Endometrium (tissue), 2 donors: ENCODE measurements at regions not wholly inside any gene's neighbourhood (a gene's known extent, or its start where the extent isn't known, plus 50 kb on each side); places are given as distances from the start of the nearest gene placed in this dataset.

Source experiments
- FAIRE-seq: peaks from 2 replicates; lab custom pipeline; 2012; peaks lifted over from hg19 to GRCh38; lab: Jason Lieb, UNC
- donor health status: control.
- donor health status: control.

- no peak for FAIRE-seq
These were observed 177.4 kb downstream of the SEC61B start for GRCh38 chr9:99399474-99399873.

GRCh38 chr9:99400184-99400731, 178.2 kb downstream of the SEC61B start:
- FAIRE-seq: no peak

- no peak for FAIRE-seq
These were observed 179.8 kb downstream of the SEC61B start for GRCh38 chr9:99401680-99402504.

DNA sequence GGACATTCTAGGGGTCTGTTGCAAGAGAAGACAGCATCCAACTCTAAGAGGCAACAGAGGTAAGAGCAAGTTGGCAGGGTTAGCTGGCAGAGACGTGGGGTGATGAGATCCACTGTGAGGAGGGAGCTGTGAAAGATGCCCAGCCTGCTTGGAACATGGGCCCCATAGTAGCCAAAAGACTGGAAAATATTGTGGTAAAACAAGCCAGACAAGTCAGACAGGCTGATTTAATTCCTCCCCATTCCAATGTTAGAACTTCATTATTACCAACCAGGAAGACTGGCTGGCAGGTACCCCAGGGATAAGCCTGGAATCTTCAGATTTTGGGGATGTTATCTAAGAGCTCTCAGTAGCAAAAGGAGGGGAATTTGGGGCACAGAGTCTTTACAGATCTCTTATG, 181.3 kb downstream of the SEC61B start:
- FAIRE-seq: no peak

DNA sequence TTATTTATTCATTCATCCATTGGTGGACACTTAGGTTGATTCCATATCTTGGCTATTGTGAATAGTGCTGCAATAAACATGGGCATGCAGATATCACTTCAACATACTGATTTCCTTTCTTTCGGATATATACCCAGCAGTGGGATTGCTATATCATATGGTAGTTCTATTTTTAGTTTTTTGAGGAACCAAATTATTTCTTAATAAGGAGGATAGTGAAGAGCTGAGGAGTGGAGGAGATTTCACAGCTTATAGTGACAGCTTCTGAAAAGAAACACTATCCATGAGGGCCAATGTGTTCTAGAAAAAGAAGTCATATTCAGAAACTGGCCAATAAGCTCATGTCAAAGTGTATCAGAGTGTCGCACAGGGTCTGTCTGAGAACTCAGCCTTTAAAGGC, 183.3 kb downstream of the SEC61B start:
- no peak for FAIRE-seq

- no peak for FAIRE-seq
These were observed 184.9 kb downstream of the SEC61B start for GRCh38 chr9:99406939-99407338.

DNA sequence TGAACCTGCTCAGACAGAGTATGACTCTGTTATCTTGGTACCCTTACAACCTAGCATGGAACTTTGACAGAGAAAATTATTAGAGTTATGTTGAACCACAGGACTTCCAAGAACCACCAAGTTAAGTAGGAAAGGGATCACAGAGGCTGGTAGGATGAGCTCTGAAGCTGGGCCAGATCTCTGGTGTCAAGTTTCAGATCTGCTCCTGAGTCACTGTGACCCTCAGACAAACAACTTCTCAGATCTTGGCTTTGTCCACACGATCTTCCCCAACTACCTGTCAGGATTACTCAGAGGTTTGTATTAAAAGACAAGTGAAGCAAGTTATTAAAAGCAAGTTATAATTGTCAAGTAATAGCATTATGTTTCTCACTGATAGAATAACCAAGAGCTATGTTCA, 189.0 kb downstream of the SEC61B start:
- FAIRE-seq: no peak

- FAIRE-seq: no peak
These were observed 189.5 kb downstream of the SEC61B start for GRCh38 chr9:99411479-99412115.

GRCh38 chr9:99412606-99413005, 190.5 kb downstream of the SEC61B start:
- no peak for FAIRE-seq

DNA sequence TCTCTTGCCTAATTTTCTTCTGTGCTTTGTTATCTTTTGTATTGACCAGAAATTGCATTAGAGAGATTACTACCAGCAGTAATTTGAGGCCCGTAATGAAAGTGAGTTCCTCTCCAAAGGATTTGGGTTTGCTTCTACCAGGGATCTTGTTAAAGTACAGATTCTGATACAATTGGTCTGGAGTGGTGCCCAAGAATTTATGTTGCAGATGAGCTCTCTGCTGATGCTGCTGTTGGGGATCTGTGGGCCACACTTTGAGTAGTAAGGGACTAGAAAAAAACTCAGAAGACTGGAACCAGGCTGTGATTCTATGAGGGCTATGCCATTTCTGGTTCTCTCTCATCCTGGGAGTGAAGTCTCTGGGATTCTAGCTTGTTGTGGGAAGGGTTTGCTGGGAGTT, 192.2 kb downstream of the SEC61B start:
- no peak for FAIRE-seq

GRCh38 chr9:99415606-99416005, 193.5 kb downstream of the SEC61B start:
- FAIRE-seq: no peak

GRCh38 chr9:99416007-99416406, 193.9 kb downstream of the SEC61B start:
- FAIRE-seq: no peak

DNA sequence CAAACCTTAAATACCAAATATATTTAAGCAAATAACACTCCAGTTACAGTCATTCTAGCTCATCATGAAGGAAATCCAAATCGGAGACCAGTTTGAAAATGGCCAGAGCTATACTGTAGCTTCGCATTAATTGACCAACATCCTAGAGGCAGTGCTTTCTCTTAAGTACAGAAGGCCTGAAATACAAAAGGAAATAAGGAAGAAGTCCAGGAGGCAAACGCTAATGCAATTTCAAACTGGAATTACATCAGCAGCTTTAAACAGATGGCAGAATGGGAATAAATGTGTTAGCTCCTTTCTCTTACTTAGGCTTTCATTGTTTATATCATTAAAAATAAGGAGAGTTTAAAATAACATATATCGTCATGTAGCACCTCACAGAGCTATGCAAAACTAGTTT, 197.0 kb downstream of the SEC61B start:
- FAIRE-seq: no peak

DNA sequence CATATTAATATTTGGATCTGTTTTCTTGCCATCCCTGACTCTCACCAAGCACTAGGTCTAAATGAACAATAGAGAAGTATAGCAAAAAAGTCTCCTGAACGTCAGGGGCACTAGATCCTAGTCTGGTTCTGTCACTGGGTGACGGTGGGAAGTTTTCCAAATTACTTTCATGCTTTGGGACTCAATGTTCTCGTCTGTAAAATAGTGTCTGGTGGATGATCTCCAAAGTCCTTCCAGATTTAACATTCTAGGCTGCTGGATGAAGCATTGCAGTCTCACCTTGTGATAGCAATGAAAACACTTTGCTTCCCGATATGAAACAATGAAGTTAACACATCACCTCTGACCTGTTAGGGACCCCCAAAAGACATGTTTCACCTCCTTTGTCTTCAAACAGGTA, 199.3 kb downstream of the SEC61B start:
- no peak for FAIRE-seq

DNA sequence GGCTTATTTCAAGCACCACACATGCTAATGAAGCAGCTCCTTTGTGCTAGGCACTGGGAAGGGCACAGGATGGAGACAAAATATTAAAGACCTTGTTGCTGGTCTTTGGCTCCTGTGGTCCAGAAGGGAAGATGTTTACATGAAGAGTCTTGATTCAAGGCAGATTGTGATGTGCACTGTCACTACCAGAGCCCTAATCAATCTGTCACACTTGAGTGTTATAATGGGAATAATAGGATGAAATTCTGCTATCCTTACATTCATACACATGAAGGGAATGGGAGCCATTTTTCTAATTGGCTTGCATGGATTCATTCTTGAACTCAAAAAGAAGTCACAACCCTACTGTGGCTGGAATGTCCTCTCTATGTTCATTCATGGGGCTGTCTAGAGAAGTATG, 203.0 kb downstream of the SEC61B start:
- FAIRE-seq: no peak

DNA sequence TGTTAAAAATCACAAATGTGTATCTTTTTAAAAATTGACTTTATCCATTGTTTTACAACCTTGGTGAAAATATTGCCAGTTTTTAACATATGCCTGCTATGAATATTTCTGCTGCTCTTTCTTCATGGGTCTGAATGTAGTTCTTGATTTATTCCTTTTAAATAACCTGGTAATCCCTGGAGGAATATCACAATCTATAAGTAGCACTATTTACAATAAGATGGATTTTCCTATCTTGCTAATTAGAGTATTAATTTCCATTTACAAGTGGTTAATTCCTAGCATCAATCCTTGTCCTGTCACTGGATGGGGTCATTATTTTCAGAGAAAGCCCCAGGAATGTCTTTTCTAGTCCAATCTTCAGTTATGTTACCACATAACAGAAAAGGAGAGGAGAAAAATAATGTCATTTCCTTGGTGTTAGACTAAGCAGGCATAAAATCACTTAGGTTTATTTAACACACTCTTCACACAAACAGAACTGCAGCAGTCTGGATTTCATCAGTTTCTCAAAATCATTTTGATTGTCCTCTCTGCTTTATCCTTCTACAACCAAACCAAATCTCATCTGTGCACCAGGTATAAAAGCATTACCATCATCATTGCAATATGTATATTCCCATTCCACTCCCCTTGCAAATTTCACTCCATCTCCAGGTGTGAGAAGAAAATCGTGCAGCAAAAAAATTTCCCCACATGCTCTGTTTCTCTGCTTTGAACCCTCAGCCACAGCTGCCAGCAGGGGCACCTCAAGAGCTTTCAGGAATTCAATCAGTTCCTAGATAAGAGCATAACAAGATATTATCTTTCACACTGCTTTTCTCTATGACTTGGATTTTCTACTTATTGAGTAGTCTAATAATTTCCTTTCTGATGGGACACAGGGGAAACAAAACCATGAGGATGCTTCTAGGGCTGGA, 204.1 kb downstream of the SEC61B start:
- no peak for FAIRE-seq

DNA sequence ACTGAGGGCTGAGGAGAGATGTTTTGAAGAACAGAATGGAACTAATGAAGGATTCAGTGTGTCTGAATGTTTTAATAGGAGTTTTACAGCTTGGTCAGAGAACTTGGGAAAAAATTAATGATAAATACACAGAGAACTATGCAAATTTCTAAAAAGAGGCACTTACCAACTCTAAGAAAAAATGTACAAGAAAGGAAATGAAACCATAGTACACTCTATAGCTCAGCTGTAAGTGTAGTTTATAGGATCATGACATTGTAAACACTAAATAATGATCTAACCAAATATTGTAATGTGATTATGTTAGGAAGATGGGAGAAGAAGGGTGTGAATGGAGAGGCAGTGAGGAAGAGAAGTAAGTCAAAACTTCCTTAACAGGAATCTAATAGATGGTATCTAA, 205.2 kb downstream of the SEC61B start:
- FAIRE-seq: no peak

DNA sequence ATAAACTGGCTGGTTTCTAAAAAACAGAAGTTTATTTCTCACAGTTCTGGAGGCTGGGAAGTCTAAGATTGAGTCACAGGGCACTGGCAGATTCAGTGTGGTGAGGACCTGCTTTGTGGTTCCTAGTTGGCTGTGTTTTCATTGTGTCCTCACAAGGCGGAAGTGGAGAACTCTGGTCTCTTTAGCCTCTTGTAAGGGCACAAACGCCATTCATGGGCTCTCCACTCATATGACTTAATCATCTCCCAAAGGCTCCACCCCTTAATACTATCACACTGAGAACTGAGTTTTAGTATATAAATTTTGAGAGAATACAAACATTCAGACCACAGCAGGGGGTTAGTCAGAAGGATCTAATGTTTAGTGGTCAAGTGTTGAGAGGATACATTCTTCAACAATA, 208.2 kb downstream of the SEC61B start:
- FAIRE-seq: no peak

DNA sequence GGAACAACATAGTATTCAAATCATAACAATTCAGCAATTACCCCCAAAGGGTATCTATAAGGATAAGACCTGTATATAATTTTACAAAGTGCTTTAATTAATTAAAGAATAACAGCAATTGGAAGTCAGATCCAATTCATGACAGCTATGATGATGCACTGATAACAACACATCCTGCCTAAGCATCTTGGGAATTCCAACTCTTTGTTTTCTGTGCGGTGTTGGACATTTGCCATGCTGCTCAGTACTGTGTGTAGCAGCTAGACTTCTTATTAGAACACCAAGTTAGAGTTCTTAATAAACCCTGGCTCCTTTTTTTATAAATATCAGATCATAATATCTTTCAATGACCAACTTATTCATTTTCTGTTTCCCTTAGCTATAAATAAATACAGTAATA, 209.0 kb downstream of the SEC61B start:
- FAIRE-seq: no peak

DNA sequence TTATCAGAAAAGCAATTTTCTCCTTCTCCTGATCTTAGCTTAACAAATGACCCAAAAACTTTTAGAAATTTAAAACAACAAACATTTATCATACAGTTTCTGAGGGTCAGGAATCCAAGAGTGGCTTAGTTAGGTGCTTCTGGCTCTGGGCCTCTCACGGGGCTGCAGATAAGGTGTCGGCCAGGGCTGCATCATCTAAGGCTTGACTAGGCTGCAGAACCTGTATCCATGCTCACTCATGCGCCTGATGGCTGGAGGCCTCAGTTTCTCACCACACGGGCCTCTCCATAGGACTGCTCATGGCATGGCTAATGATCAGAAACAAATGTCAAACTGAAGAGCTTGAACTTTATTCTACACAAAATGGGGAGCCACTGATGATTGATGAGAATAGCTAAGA, 210.0 kb downstream of the SEC61B start:
- no peak for FAIRE-seq

DNA sequence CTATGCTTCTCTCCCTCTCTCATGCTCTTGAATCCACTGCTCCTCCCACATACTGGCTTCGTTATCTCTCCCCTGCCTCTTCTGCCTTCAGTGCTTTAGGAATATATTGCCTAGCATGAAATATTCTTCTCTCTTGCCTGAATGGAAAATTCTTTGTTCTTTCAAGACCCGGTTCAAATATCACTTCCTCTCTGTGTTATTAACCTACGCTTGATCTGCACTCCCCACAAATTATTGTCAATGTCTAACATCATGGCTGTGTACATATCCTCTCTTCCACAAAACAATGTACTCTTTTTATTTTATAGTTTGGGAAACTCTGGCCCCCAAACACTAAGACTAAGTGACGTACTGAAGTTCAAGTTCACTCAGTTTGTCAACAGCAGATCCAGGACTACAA, 211.0 kb downstream of the SEC61B start:
- no peak for FAIRE-seq

DNA sequence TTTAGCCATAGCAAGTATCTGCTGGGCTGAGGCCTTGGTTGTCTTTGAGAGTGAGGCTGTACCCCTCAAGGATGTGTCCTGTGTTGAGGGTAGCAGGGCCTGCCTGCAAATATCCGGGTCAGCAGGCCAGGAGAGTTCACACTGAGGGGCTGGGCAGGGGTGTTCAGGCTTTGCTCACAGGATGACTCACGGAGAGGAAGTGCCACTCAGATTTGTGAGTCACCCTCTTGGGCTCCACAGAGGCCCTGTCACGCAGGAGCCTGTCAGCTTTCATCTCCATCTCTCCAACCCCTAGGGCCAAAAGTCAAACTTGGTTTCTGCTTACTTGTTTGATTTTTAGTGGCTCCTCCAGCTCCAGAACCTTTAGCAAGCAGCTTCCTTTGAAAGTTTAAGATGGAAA, 211.5 kb downstream of the SEC61B start:
- no peak for FAIRE-seq

GRCh38 chr9:99436616-99437015, 214.5 kb downstream of the SEC61B start:
- FAIRE-seq: no peak
